ENCODE measurements at regions not wholly inside any gene's neighbourhood (a gene's known extent, or its start where the extent isn't known, plus 50 kb on each side); places are given as distances from the start of the nearest gene placed in this dataset.

DNA sequence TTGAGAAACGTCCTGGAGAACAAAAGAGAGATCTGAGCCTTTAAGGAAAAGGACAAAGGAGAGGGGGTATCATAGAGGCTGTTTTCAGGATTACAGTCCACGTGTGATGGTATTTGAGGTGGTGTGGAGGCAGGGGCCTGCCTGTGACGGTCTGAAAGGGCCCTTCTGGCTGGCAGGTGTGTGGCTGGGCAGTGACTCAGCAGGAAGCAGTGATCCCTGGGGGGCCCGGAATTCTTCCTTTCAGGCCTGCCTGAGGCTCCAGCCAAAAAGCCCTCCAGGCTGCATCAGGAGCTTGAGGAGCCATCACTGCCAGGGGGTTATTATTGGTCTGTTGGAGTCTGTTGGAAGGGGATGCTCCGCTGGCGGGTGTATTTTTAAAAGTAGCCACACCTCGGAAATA, 97.2 kb upstream of the TMEM18 start:
- TF ChIP-seq, protein P1, sequence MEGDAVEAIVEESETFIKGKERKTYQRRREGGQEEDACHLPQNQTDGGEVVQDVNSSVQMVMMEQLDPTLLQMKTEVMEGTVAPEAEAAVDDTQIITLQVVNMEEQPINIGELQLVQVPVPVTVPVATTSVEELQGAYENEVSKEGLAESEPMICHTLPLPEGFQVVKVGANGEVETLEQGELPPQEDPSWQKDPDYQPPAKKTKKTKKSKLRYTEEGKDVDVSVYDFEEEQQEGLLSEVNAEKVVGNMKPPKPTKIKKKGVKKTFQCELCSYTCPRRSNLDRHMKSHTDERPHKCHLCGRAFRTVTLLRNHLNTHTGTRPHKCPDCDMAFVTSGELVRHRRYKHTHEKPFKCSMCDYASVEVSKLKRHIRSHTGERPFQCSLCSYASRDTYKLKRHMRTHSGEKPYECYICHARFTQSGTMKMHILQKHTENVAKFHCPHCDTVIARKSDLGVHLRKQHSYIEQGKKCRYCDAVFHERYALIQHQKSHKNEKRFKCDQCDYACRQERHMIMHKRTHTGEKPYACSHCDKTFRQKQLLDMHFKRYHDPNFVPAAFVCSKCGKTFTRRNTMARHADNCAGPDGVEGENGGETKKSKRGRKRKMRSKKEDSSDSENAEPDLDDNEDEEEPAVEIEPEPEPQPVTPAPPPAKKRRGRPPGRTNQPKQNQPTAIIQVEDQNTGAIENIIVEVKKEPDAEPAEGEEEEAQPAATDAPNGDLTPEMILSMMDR (tag by site-specific recombination; IDR thresholded peaks at IDR 0.05), result no peak
- TF ChIP-seq ZNF23 (tag by site-specific recombination; IDR thresholded peaks at IDR 0.05; ENCODE audit: borderline replicate concordance) (no peak), ZFP3 (tag by site-specific recombination; IDR thresholded peaks at IDR 0.05; ENCODE audit: low read depth) (no peak), ZNF560 (tag by site-specific recombination; IDR thresholded peaks at IDR 0.05; ENCODE audit: borderline replicate concordance) (no peak), ZNF654 (tag by site-specific recombination; IDR thresholded peaks at IDR 0.05; ENCODE audit: low read depth) (no peak), MEIS1 (CRISPR knock-in tag; IDR thresholded peaks at IDR 0.05; ENCODE audit: borderline replicate concordance) (no peak), ZBTB7A (tag by site-specific recombination; IDR thresholded peaks at IDR 0.05; ENCODE audit: low read depth) (no peak), ZBTB21 (tag by site-specific recombination; IDR thresholded peaks at IDR 0.05) (no peak), ZNF670 (tag by site-specific recombination; IDR thresholded peaks at IDR 0.05; ENCODE audit: low read depth) (no peak)
- TF ChIP-seq, protein P2, sequence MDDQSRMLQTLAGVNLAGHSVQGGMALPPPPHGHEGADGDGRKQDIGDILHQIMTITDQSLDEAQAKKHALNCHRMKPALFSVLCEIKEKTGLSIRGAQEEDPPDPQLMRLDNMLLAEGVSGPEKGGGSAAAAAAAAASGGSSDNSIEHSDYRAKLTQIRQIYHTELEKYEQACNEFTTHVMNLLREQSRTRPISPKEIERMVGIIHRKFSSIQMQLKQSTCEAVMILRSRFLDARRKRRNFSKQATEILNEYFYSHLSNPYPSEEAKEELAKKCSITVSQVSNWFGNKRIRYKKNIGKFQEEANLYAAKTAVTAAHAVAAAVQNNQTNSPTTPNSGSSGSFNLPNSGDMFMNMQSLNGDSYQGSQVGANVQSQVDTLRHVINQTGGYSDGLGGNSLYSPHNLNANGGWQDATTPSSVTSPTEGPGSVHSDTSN (CRISPR knock-in tag; IDR thresholded peaks at IDR 0.05), result no peak
- TF ChIP-seq, protein P3, sequence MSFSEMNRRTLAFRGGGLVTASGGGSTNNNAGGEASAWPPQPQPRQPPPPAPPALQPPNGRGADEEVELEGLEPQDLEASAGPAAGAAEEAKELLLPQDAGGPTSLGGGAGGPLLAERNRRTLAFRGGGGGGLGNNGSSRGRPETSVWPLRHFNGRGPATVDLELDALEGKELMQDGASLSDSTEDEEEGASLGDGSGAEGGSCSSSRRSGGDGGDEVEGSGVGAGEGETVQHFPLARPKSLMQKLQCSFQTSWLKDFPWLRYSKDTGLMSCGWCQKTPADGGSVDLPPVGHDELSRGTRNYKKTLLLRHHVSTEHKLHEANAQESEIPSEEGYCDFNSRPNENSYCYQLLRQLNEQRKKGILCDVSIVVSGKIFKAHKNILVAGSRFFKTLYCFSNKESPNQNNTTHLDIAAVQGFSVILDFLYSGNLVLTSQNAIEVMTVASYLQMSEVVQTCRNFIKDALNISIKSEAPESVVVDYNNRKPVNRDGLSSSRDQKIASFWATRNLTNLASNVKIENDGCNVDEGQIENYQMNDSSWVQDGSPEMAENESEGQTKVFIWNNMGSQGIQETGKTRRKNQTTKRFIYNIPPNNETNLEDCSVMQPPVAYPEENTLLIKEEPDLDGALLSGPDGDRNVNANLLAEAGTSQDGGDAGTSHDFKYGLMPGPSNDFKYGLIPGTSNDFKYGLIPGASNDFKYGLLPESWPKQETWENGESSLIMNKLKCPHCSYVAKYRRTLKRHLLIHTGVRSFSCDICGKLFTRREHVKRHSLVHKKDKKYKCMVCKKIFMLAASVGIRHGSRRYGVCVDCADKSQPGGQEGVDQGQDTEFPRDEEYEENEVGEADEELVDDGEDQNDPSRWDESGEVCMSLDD (tag by site-specific recombination; IDR thresholded peaks at IDR 0.05), result no peak
- TF ChIP-seq, protein P4, sequence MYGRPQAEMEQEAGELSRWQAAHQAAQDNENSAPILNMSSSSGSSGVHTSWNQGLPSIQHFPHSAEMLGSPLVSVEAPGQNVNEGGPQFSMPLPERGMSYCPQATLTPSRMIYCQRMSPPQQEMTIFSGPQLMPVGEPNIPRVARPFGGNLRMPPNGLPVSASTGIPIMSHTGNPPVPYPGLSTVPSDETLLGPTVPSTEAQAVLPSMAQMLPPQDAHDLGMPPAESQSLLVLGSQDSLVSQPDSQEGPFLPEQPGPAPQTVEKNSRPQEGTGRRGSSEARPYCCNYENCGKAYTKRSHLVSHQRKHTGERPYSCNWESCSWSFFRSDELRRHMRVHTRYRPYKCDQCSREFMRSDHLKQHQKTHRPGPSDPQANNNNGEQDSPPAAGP (tag by site-specific recombination; IDR thresholded peaks at IDR 0.05), result no peak
